SJSA1 (cell line): ENCODE measurements at regions not wholly inside any gene's neighbourhood (a gene's known extent, or its start where the extent isn't known, plus 50 kb on each side); places are given as distances from the start of the nearest gene placed in this dataset.

Experiments used
- DNase-seq, 2 experiments: peaks; one replicate each; pipeline ENCODE4 v3.0.0-alpha.2; 2015 to 2020; ENCODE audit warnings: low spot score in 2 of 2, low read depth in 1 of 2
- H3K27ac ChIP-seq: fragments of 250-450 bp; sonication (Bioruptor Pico); 2 replicates; pipeline ENCODE4 v1.5.1; 2020; ENCODE audit warnings: mild to moderate bottlenecking, moderate library complexity
- H3K27me3 ChIP-seq: fragments of 250-450 bp; sonication (Bioruptor Pico); replicated peaks from 2 replicates; pipeline ENCODE4 v1.5.1; 2020; ENCODE audit warnings: mild to moderate bottlenecking, moderate library complexity
- H3K36me3 ChIP-seq: fragments of 250-450 bp; sonication (Bioruptor Pico); 2 replicates; pipeline ENCODE4 v1.5.1; 2020; ENCODE audit warnings: mild to moderate bottlenecking
- H3K4me1 ChIP-seq: fragments of 250-450 bp; sonication (Bioruptor Pico); replicated peaks from 2 replicates; pipeline ENCODE4 v1.6.1; 2021; ENCODE audit warnings: mild to moderate bottlenecking
- H3K4me3 ChIP-seq: fragments of 250-450 bp; sonication (Bioruptor Pico); 2 replicates; pipeline ENCODE4 v1.5.1; 2020; ENCODE audit warnings: mild to moderate bottlenecking
- H3K9me3 ChIP-seq: fragments of 250-450 bp; sonication (Bioruptor Pico); replicated peaks from 2 replicates; pipeline ENCODE4 v1.5.1; 2020; ENCODE audit warnings: mild to moderate bottlenecking

DNA sequence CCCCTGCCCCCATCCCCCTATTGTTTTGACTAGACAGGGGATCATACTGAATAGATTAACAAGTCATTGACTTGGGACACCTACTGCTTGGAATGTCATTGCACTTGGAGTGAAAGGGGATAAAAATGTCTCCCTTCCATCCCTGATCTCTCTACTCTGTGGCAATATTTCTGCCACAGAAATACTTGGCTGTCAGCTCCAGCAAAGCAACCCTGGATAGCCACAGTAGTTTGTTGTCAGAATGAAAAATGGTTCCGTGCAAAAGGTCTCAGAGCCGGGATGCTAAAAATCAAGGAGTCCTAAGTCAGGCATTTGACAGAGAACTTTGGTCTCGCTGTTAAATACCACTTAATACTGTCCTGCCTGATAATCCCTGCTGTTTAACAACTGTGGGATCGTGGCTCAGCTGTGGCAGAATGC lies 722.0 kb upstream of the SOX9 start:
- no peaks in the 10 kb centered on the region; the same call in 1 of the 2 replicates for H3K9me3 ChIP-seq
- H3K27ac ChIP-seq: no peak overlapping the region
- no peak overlapping the region for H3K4me3 ChIP-seq
- no peaks in the 10 kb centered on the region for H3K36me3 ChIP-seq
- H3K4me1 ChIP-seq: no peaks in the 10 kb centered on the region
- H3K27me3 ChIP-seq: no peaks in the 10 kb centered on the region
- DNase-seq: no peak

DNA sequence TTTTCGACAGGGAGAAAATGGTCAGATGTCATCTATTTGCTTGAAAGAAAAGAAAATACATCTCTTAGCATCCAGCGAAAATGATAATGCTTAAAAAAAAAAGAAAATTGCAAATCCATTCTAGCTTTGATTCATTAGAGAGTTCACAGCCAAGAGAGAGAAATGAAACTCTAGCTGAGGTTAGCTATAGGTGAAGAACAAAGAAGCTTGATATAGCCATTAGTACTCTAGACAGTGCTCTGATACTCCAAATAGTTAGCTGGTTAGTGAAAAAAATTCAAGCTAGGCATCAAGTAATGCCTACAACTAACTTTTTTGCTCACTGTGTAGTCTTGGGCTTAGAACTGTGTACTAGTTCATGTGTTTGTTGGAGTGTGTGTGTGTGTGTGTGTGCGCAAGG lies 721.6 kb upstream of the SOX9 start:
- H3K36me3 ChIP-seq: no peaks in the 10 kb centered on the region
- no peaks in the 10 kb centered on the region; the same call in 1 of the 2 replicates for H3K9me3 ChIP-seq
- no peak overlapping the region for H3K4me3 ChIP-seq
- no peak overlapping the region for H3K27ac ChIP-seq
- DNase-seq: no peak
- no peaks in the 10 kb centered on the region for H3K27me3 ChIP-seq
- H3K4me1 ChIP-seq: no peaks in the 10 kb centered on the region

DNA sequence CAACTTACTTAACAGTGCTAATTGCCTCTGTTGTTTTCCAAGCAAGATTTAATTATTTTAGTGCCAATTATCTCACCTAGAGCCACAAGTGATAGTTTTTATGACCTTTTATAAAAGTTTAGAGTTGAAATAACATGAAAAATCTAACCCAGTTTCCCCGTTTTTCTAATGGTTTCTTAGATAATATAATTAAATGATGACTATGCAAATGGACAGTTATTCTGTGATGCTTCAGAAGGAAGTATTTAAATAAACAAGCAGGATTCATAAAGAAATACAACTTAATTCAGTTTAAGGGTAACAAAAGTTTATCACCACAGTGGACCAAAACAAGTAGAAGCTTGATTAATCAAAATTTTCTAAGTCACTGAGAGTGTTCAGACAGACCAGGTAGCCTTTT lies 721.2 kb upstream of the SOX9 start:
- H3K36me3 ChIP-seq: no peaks in the 10 kb centered on the region
- H3K27ac ChIP-seq: no peak overlapping the region
- no peaks in the 10 kb centered on the region; the same call in 1 of the 2 replicates for H3K9me3 ChIP-seq
- H3K4me1 ChIP-seq: no peaks in the 10 kb centered on the region
- H3K4me3 ChIP-seq: no peak overlapping the region
- no peaks in the 10 kb centered on the region for H3K27me3 ChIP-seq
- DNase-seq: no peak

DNA sequence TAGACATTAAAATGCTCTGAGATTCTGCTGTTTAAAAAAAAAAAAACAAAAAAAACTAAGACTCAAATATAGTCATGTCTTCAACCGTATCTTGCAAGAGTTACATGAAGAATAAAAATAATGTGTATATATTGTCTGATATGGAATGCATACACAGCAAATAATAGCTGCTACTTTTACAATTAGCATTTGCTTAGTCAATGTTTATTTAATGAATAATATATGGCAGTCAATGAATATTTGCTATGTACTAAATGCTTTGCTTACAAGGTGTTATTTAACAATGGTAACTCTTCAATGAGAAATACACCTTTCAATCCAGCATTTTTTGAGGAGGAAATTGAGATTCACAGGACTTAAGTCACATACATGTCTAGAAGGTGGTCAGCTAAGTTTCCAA lies 718.8 kb upstream of the SOX9 start:
- no peaks in the 10 kb centered on the region; the same call in 1 of the 2 replicates for H3K9me3 ChIP-seq
- H3K36me3 ChIP-seq: no peaks in the 10 kb centered on the region
- H3K4me1 ChIP-seq: no peaks in the 10 kb centered on the region
- no peak overlapping the region for H3K4me3 ChIP-seq
- H3K27me3 ChIP-seq: no peaks in the 10 kb centered on the region
- no peak for DNase-seq
- H3K27ac ChIP-seq: no peak overlapping the region

DNA sequence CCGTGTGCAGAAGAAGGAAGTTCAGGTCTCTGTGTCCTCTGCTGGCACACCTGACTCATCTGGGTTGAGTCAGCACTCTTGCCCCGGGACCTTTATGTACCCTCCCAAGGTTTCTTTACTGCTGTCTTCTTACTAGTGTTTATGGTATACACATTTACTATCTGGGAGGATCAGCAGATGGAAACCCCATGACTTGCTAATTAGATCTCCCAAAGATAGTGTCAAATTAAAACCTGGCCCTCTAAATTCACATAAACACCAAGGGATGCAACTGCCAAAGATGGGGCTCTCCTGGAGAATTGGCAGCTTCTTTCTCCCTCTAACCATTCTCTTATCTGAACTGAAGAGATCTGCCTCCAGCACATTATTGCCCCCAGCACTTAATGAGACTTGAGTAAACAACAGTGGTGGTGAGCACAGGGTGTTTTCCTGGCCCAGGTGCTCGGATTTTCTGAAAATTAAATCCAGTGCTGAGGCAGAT lies 718.1 kb upstream of the SOX9 start:
- no peak for DNase-seq
- Histone ChIP-seq H3K4me3 (no peak overlapping the region), H3K9me3 (no peaks in the 10 kb centered on the region; the same call in 1 of the 2 replicates), H3K27ac (no peak overlapping the region), H3K27me3 (no peaks in the 10 kb centered on the region), H3K36me3 (no peaks in the 10 kb centered on the region), H3K4me1 (no peaks in the 10 kb centered on the region)

DNA sequence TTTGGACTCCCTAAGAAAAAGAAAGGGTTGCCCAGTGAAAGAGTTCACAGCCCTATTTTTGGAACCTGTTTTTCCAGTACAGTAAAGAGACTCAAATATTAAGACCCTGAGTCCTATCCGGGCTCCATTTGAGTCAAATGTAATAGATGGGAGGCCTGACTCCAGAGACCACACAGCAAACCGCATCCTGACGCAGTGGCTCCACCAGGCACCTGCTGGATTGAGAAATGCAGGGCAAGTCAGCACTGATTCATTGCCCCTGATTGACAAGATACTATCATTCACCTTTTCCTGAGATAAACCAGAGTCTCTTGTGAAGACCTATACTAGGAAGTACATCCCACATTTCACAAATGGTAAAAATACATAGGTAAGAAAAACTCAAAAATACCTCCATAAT lies 715.7 kb upstream of the SOX9 start:
- Histone ChIP-seq H3K4me1 (peaks cover 6% of the 10 kb centered on the region; the same call in 1 of the 2 replicates), H3K27me3 (no peaks in the 10 kb centered on the region), H3K9me3 (no peaks in the 10 kb centered on the region; the same call in 1 of the 2 replicates), H3K27ac (no peak overlapping the region), H3K4me3 (no peak overlapping the region), H3K36me3 (no peaks in the 10 kb centered on the region)
- DNase-seq: no peak

DNA sequence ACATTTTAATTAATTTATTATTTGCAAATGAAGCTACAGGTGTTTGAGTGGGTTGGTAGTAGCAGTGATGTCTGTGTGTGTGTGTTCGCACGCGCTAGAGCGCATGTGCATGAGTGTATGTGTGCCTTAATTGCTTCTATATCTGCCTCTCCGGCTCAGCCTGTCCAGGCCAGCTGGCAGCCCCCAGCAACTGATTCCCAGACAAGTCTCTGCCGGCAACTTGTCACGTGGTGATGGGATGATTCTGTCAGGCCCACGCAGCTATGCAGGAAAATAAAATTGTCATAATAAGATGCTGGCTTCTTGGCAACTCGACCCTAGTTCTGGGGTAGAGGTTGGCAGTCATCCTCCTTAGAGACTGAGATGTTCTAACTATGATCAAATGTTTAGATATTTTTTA lies 712.8 kb upstream of the SOX9 start:
- Histone ChIP-seq H3K4me3 (no peak overlapping the region), H3K4me1 (peaks cover 17% of the 10 kb centered on the region), H3K9me3 (no peaks in the 10 kb centered on the region; the same call in 1 of the 2 replicates), H3K36me3 (no peaks in the 10 kb centered on the region), H3K27me3 (no peaks in the 10 kb centered on the region), H3K27ac (no peak overlapping the region)
- no peak for DNase-seq

DNA sequence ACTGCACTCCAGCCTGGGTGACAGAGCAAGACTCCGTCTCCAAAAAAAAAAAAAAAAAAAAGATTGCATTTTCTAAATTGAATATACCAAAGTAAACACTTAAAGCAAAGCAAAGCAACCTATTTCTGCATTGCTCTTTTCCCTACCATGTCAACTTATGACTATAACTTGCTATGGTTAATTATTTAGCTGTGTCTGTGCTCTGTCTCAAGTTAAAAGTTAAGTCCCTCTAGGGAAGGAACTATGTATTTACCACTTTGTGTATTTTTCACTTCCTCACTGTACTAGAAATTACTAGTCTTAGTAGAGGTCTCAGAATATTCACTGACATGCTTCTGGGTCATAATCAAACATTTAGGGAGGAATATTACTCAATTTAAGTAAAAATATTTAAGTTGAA lies 711.7 kb upstream of the SOX9 start:
- H3K27me3 ChIP-seq: no peaks in the 10 kb centered on the region
- DNase-seq: no peak
- no peaks in the 10 kb centered on the region for H3K9me3 ChIP-seq
- H3K4me1 ChIP-seq: peaks cover 25% of the 10 kb centered on the region
- H3K27ac ChIP-seq: no peak overlapping the region
- H3K4me3 ChIP-seq: no peak overlapping the region
- no peaks in the 10 kb centered on the region for H3K36me3 ChIP-seq

DNA sequence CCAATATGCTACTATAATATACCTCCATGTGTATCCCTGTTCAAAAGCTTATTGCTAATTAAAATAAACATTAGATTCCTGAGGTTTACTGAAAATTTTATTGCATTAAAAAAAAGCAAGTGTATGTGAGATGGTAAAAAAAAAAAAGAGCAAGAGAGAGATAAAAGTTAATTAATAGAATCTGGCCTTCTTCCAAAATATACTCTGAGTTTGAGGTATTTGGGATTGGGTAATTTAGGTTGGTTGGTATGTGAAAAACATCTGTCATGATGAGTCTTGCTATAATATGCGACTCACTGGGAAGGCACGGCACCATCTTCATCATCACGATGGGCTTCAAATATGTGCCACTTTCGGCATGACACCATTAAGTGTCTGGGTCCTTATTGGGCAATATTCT lies 711.1 kb upstream of the SOX9 start:
- Histone ChIP-seq H3K9me3 (no peaks in the 10 kb centered on the region), H3K4me1 (peaks cover 25% of the 10 kb centered on the region), H3K27ac (no peak overlapping the region), H3K36me3 (no peaks in the 10 kb centered on the region), H3K4me3 (no peak overlapping the region), H3K27me3 (no peaks in the 10 kb centered on the region)
- peak in 1 of 2 experiments; percentile 46 for DNase-seq

DNA sequence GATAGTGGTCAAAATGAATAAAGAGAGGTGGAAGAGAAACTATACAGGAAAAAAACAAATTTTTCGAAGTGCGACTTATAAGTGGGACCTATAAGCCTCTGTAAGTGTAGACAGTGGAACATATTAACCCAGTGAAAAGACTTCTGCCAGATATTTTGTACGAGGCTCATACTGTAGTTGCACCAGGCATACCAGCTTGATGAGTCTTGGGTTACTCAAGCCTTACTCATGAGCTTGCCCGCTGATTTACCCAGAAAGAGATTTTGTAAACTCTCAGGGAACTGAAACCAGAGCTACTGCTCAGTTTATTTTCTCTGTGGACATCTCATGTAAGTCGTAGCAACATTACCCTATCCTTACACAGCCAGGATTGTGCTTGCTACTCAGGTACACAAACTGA lies 708.0 kb upstream of the SOX9 start:
- peak; percentile 77 to 87 for DNase-seq
- Histone ChIP-seq H3K36me3 (no peaks in the 10 kb centered on the region), H3K27me3 (no peaks in the 10 kb centered on the region), H3K4me1 (peaks cover 25% of the 10 kb centered on the region), H3K27ac (peak overlapping the region; percentile 73), H3K4me3 (no peak overlapping the region), H3K9me3 (no peaks in the 10 kb centered on the region)

DNA sequence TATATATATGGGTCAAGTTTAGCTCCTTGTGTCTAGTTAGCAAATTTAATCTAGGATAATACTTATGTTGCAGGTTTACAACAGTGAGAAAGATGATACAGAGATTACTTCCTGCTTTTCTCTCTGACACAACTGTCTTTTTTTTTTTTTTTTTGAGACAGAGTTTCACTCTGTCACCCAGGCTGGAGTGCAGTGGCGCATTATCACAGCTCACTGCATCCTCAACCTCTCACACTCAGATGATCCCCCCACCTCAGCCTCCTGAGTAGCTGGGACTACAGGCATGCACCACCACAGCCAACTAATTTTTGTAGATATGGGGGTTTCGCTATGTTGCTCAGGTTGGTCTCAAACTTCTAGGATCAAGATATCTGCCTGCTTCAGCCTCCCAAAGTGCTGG lies 706.9 kb upstream of the SOX9 start:
- no peak for DNase-seq
- H3K27ac ChIP-seq: peak overlapping the region; percentile 73
- no peaks in the 10 kb centered on the region for H3K36me3 ChIP-seq
- no peak overlapping the region for H3K4me3 ChIP-seq
- H3K9me3 ChIP-seq: no peaks in the 10 kb centered on the region
- H3K4me1 ChIP-seq: peaks cover 25% of the 10 kb centered on the region
- H3K27me3 ChIP-seq: no peaks in the 10 kb centered on the region

DNA sequence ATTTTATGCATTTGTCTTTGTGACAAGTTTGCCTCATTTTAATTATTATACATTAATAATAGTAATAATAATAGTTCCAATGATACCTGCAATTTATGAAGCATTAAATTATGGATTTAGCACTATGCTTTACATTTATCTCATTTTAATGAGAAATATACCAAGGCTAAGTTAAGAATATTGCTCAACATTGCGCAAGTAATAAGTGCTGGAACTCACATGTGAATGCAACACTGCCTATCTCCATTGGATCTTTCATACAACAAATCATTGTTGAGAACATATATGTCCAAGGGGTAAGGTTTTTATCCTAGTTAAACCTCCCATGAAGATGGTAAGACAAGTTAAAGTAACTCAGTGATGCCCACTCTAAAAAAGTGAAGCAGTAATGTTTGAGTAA lies 703.7 kb upstream of the SOX9 start:
- H3K27ac ChIP-seq: no peak overlapping the region
- no peak overlapping the region for H3K4me3 ChIP-seq
- DNase-seq: no peak
- peaks cover 16% of the 10 kb centered on the region for H3K4me1 ChIP-seq
- H3K27me3 ChIP-seq: no peaks in the 10 kb centered on the region
- H3K9me3 ChIP-seq: no peaks in the 10 kb centered on the region
- no peaks in the 10 kb centered on the region for H3K36me3 ChIP-seq

DNA sequence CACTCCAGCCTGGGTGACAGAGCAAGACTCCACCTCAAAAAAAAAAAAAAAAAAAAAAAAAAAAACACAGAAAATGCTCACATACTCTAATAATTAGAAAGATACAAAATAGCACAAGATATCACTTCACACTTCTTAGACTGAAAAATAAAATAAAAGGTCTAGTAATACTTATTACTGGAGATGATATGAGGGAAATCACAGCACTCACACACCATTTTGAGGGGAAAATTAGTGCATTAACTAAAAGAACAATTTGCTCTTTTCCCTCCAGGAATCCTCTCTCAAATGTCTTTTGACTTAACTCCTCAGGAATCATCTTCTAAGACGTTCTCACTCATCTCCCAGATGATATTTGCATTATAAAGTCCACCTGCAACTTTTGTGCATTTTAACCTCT lies 697.9 kb upstream of the SOX9 start:
- no peak for DNase-seq
- Histone ChIP-seq H3K4me3 (no peak overlapping the region), H3K9me3 (no peaks in the 10 kb centered on the region), H3K36me3 (no peaks in the 10 kb centered on the region), H3K4me1 (peaks cover 15% of the 10 kb centered on the region), H3K27ac (no peak overlapping the region), H3K27me3 (no peaks in the 10 kb centered on the region)

DNA sequence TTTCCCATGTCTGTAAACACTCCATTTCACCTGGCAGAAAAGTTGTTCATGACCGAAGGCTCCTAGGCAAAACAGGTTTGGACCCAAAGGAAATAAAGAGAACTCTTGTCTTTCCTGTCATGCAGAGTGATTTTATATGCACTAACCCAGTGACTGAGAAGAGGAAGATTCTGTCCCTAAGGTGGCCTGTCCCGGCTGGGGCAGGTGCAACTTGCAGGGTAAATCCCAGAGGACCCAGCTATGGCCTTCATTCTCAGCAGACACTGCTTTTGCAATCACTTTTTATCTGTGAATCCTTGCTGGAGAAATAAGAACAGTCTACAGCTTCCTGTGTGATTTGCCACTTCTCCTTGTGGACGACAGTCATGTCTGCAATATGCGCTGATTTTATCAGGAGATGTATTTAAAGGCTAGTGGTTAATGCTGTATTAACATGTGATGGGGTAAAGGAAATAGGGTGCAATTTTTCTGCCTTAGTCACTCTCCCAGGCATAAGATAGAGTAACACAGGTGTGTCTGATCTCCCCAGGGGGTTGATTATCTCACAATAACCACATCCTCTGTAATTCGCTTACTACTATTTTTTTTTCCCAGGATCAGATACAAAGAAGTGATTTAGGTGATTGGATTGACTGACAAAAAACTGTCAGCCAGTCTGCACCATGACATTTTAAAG lies 696.8 kb upstream of the SOX9 start:
- Histone ChIP-seq H3K9me3 (no peaks in the 10 kb centered on the region), H3K4me3 (no peak overlapping the region), H3K27ac (peak overlapping the region; percentile 16; the same call in 1 of the 2 replicates), H3K4me1 (peaks cover 15% of the 10 kb centered on the region), H3K27me3 (no peaks in the 10 kb centered on the region), H3K36me3 (no peaks in the 10 kb centered on the region)
- peak in 1 of 2 experiments; percentile 42 for DNase-seq

DNA sequence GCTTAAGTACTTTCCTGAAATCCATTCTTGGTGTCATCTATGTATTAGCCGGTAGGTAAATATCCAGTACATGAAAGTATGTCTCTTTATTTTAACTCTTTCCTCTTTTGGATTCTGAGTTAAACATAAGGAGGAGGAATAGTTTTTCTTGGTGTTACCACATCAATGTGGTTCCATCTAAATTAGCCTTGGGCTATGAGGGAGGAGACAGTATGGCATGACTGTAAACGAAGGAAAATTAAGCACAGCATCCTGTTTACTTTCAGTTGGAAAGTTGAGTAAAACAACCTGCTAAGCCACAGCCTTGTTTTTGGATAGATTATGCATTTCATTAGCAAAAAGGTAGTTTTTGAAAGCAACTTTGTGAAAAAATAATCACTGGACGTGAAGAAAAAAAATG lies 693.0 kb upstream of the SOX9 start:
- no peak for DNase-seq
- H3K27me3 ChIP-seq: no peaks in the 10 kb centered on the region
- no peak overlapping the region for H3K4me3 ChIP-seq
- H3K36me3 ChIP-seq: no peaks in the 10 kb centered on the region
- H3K4me1 ChIP-seq: peaks cover 18% of the 10 kb centered on the region
- no peak overlapping the region for H3K27ac ChIP-seq
- H3K9me3 ChIP-seq: no peaks in the 10 kb centered on the region
